ENCODE measurements at regions not wholly inside any gene's neighbourhood (a gene's known extent, or its start where the extent isn't known, plus 50 kb on each side); places are given as distances from the start of the nearest gene placed in this dataset.
"Not testable (repeated sequence)": the region's sequence is repeated elsewhere in the genome, so short reads cannot be mapped to it uniquely, and the experiment has no call there.

DNA sequence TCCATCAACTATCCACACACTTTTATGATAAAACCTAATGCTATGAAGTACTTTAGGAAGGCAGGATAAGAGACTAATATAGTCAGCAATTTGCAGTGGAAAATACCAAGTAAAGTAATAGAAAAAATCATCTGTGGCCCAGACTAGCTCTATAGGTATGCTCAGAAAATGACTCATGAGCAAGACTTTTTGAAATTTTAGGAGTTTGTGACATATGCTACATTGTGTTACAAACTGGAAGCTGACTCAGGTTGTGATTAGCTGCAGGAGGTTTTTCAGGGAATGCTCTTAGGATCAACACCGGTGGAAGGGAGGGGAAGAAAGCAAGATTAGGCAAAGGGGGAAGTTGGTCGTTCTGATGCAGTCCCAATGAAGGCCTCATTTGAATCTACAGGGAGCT is 56.1 kb downstream of the FEZF1 start:
- peaks cover 2% of the 10 kb centered on the region for H3K9me3 Mint-ChIP-seq
- no peak overlapping the region for H3K4me3 Mint-ChIP-seq
- H3K36me3 Mint-ChIP-seq (ENCODE audit: low read depth), result no peaks in the 10 kb centered on the region
- intact Hi-C loops (cut with micrococcal nuclease), result no loop called here
- no peak for DNase-seq
- peaks cover 4% of the 10 kb centered on the region for H3K27me3 Mint-ChIP-seq (ENCODE audit: low read depth)
- no peak overlapping the region for H3K27ac Mint-ChIP-seq
- CTCF ChIA-PET, result no interaction called here
- H3K4me1 Mint-ChIP-seq (ENCODE audit: low read depth), result no peaks in the 10 kb centered on the region

- H3K36me3 Mint-ChIP-seq (ENCODE audit: low read depth); H3K9me3 Mint-ChIP-seq; H3K27ac Mint-ChIP-seq; CTCF ChIA-PET; H3K27me3 Mint-ChIP-seq (ENCODE audit: low read depth); H3K4me3 Mint-ChIP-seq; intact Hi-C loops (cut with micrococcal nuclease); DNase-seq; H3K4me1 Mint-ChIP-seq (ENCODE audit: low read depth): not testable (repeated sequence)
Measured at GRCh38 chr7:122238729-122239128, 65.8 kb downstream of the FEZF1 start.

DNA sequence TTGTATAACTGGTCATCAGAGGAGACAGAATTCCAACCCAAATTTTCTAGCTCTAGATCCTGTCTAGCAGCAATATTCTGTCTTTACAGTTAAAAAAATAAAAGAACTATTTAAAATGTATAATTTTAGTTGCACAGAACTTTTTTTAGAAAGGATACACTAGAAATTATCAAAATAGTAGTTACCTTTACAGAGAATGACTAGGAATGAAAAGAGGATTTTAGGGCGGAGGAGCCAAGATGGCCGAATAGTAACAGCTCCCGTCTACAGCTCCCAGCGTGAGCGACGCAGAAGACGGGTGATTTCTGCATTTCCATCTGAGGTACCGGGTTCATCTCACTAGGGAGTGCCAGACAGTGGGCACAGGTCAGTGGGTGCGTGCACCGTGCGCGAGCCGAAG is 66.3 kb downstream of the FEZF1 start:
- H3K27ac Mint-ChIP-seq; H3K9me3 Mint-ChIP-seq; DNase-seq; H3K27me3 Mint-ChIP-seq (ENCODE audit: low read depth); H3K4me3 Mint-ChIP-seq; H3K36me3 Mint-ChIP-seq (ENCODE audit: low read depth); intact Hi-C loops (cut with micrococcal nuclease); H3K4me1 Mint-ChIP-seq (ENCODE audit: low read depth); CTCF ChIA-PET: not testable (repeated sequence)

DNA sequence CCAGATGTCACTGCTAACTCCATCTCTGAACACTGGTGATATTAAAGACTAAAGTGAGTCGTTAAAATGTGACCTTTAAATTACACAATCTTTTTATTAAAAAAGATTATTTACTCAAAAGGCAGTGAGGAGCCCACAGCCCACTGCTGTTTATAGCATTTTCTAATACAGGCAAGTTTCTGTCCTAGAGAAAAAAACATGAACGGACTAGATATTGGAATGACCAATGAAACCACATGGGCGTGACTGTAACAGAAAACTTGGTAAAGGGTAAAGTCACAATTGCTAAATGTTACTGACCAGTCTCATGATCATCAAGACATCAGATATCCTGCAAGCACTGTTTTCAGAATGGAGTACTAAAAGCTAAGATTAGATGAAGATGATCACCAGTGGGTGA is 78.7 kb downstream of the FEZF1 start:
- intact Hi-C loops (cut with micrococcal nuclease), result no loop called here
- Mint-ChIP-seq H3K27ac (no peak overlapping the region), H3K4me3 (no peak overlapping the region), H3K27me3 (ENCODE audit: low read depth) (no peaks in the 10 kb centered on the region), H3K9me3 (no peaks in the 10 kb centered on the region), H3K4me1 (ENCODE audit: low read depth) (no peaks in the 10 kb centered on the region), H3K36me3 (ENCODE audit: low read depth) (no peaks in the 10 kb centered on the region)
- no peak for DNase-seq
- CTCF ChIA-PET, result no interaction called here

GRCh38 chr7:122219253-122219865 is 75.3 kb upstream of the AASS start:
- intact Hi-C loops (cut with micrococcal nuclease), result loop anchor here (1.0 kb wide), 1 partner anchor 310 kb away; no protein-coding TSS in a partner anchor
- H3K27me3 Mint-ChIP-seq (ENCODE audit: low read depth), result no peaks in the 10 kb centered on the region
- DNase-seq, result no peak
- no peaks in the 10 kb centered on the region for H3K4me1 Mint-ChIP-seq (ENCODE audit: low read depth)
- no peaks in the 10 kb centered on the region for H3K36me3 Mint-ChIP-seq (ENCODE audit: low read depth)
- no peak overlapping the region for H3K27ac Mint-ChIP-seq
- H3K9me3 Mint-ChIP-seq, result no peaks in the 10 kb centered on the region
- H3K4me3 Mint-ChIP-seq, result no peak overlapping the region
- CTCF ChIA-PET, result no interaction called here

GRCh38 chr7:122217125-122217524 is 73.1 kb upstream of the AASS start:
- intact Hi-C loops (cut with micrococcal nuclease), result no loop called here
- DNase-seq, result no peak
- H3K36me3 Mint-ChIP-seq (ENCODE audit: low read depth), result no peaks in the 10 kb centered on the region
- no peak overlapping the region for H3K4me3 Mint-ChIP-seq
- no peak overlapping the region for H3K27ac Mint-ChIP-seq
- no peaks in the 10 kb centered on the region for H3K27me3 Mint-ChIP-seq (ENCODE audit: low read depth)
- CTCF ChIA-PET, result no interaction called here
- H3K9me3 Mint-ChIP-seq, result no peaks in the 10 kb centered on the region
- no peaks in the 10 kb centered on the region for H3K4me1 Mint-ChIP-seq (ENCODE audit: low read depth)

DNA sequence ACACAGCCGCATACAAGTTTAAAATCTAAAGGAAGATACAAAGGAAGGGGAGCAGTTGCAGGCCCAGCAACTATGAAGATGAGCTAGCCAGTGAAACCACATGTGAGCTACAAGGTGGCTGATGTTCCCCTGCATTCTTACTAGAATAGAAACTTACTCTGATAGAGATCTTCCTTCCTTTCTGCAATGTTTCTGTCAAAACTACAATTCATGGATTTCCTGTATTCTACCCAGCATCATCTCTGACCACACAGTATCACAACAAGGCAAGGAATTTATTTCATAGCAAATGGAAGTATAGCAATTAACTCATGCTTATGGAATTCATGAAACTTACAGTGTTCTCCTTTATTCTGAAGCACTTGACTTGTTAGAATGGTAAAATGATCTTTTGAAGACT is 68.7 kb upstream of the AASS start:
- no peaks in the 10 kb centered on the region for H3K9me3 Mint-ChIP-seq

DNA sequence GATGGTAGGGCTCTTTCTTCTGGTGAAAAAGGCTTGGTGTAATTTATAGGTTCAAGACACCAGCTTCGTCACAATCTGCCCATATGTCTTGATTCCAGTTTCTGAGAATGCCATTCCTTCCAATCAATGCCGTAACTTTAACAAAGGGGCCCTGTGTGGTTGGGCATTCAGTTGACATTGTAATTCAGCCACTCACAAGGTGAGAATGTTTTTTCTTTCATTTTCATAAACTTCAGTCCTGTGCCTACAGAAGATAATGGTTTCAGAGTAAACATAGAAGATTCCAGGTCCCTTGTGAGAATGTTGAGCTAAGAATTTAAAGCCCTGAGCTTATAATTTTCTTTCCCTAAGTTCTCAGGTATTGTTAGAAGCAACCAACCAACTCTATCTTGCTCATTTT is 67.3 kb upstream of the AASS start:
- Mint-ChIP-seq H3K27ac (no peak overlapping the region), H3K36me3 (ENCODE audit: low read depth) (no peaks in the 10 kb centered on the region), H3K4me1 (ENCODE audit: low read depth) (no peaks in the 10 kb centered on the region), H3K4me3 (no peak overlapping the region), H3K9me3 (no peaks in the 10 kb centered on the region), H3K27me3 (ENCODE audit: low read depth) (peaks cover 3% of the 10 kb centered on the region)
- CTCF ChIA-PET, result no interaction called here
- DNase-seq, result no peak
- intact Hi-C loops (cut with micrococcal nuclease), result no loop called here

More for the DNA sequence above, 68.7 kb upstream of the AASS start:
- CTCF ChIA-PET, result no interaction called here
- Mint-ChIP-seq H3K27ac (no peak overlapping the region), H3K4me1 (ENCODE audit: low read depth) (no peaks in the 10 kb centered on the region), H3K36me3 (ENCODE audit: low read depth) (no peaks in the 10 kb centered on the region), H3K27me3 (ENCODE audit: low read depth) (no peaks in the 10 kb centered on the region), H3K4me3 (no peak overlapping the region)
- no peak for DNase-seq
- intact Hi-C loops (cut with micrococcal nuclease), result no loop called here

- H3K27ac Mint-ChIP-seq, result no peak overlapping the region
- no peaks in the 10 kb centered on the region for H3K36me3 Mint-ChIP-seq (ENCODE audit: low read depth)
- H3K4me1 Mint-ChIP-seq (ENCODE audit: low read depth), result no peaks in the 10 kb centered on the region
- no peak overlapping the region for H3K4me3 Mint-ChIP-seq
- peaks cover 3% of the 10 kb centered on the region for H3K27me3 Mint-ChIP-seq (ENCODE audit: low read depth)
- CTCF ChIA-PET, result no interaction called here
- intact Hi-C loops (cut with micrococcal nuclease), result no loop called here
- no peaks in the 10 kb centered on the region for H3K9me3 Mint-ChIP-seq
- DNase-seq, result no peak
Measured at GRCh38 chr7:122206985-122207384, 62.9 kb upstream of the AASS start.

DNA sequence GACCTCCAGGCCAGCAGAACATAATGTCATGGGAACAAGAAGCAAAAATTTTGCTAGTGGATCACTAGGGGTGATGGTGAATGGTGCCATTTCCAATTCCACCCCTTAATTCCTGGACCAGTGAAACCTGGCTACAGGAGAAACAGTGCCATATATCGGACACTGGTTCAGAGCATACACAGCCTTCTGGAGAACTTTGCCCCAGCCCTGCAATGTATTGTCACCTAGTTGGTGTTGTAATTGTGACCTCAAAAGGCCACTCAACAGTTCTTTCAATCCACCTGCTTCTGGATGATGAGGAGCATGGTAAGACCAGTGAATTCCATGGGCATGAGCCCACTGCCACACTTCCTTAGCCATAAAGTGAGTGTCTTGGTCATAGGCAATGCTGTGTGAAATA is 59.8 kb upstream of the AASS start:
- intact Hi-C loops (cut with micrococcal nuclease), result no loop called here
- H3K27ac Mint-ChIP-seq, result no peak overlapping the region
- H3K27me3 Mint-ChIP-seq (ENCODE audit: low read depth), result peaks cover 3% of the 10 kb centered on the region
- H3K4me3 Mint-ChIP-seq, result no peak overlapping the region
- CTCF ChIA-PET, result no interaction called here
- no peaks in the 10 kb centered on the region for H3K9me3 Mint-ChIP-seq
- no peaks in the 10 kb centered on the region for H3K4me1 Mint-ChIP-seq (ENCODE audit: low read depth)
- no peaks in the 10 kb centered on the region for H3K36me3 Mint-ChIP-seq (ENCODE audit: low read depth)
- DNase-seq, result no peak

GRCh38 chr7:122200888-122201287 is 56.8 kb upstream of the AASS start:
- DNase-seq, result no peak
- intact Hi-C loops (cut with micrococcal nuclease), result no loop called here
- Mint-ChIP-seq H3K27ac (no peak overlapping the region), H3K36me3 (ENCODE audit: low read depth) (no peaks in the 10 kb centered on the region), H3K9me3 (no peaks in the 10 kb centered on the region), H3K27me3 (ENCODE audit: low read depth) (no peaks in the 10 kb centered on the region), H3K4me1 (ENCODE audit: low read depth) (no peaks in the 10 kb centered on the region), H3K4me3 (no peak overlapping the region)
- CTCF ChIA-PET, result interaction anchor here (0.9 kb wide), 1 partner anchor 108 kb away, joined by 5 read pairs; no protein-coding TSS in a partner anchor

DNA sequence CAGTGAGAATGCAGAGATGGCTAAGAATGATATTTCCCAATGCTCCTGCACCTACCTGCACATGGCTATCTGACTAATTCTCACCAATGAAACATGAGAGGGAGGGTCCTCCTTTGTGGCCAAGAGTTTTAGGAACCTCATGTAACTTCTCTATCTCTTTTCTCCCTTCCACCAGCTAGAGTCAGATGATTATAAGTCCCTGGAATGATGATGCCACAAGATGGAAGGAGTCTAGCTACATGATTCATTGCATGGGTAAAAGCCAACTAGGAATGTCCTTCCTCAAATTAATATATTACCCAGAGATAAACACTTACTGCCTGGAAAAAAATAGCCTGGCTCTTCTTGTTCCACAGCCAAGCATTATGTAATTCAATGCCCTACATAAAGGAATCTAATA is 55.1 kb upstream of the AASS start:
- no peaks in the 10 kb centered on the region for H3K4me1 Mint-ChIP-seq (ENCODE audit: low read depth)
- H3K4me3 Mint-ChIP-seq, result no peak overlapping the region
- H3K36me3 Mint-ChIP-seq (ENCODE audit: low read depth), result no peaks in the 10 kb centered on the region
- no peak overlapping the region for H3K27ac Mint-ChIP-seq
- intact Hi-C loops (cut with micrococcal nuclease), result no loop called here
- CTCF ChIA-PET, result no interaction called here
- no peaks in the 10 kb centered on the region for H3K9me3 Mint-ChIP-seq
- no peak for DNase-seq
- no peaks in the 10 kb centered on the region for H3K27me3 Mint-ChIP-seq (ENCODE audit: low read depth)

- no peak overlapping the region for H3K4me3 Mint-ChIP-seq
- H3K27ac Mint-ChIP-seq, result no peak overlapping the region
- CTCF ChIA-PET, result no interaction called here
- no peaks in the 10 kb centered on the region for H3K9me3 Mint-ChIP-seq
- H3K27me3 Mint-ChIP-seq (ENCODE audit: low read depth), result no peaks in the 10 kb centered on the region
- DNase-seq, result no peak
- intact Hi-C loops (cut with micrococcal nuclease), result no loop called here
- no peaks in the 10 kb centered on the region for H3K36me3 Mint-ChIP-seq (ENCODE audit: low read depth)
- no peaks in the 10 kb centered on the region for H3K4me1 Mint-ChIP-seq (ENCODE audit: low read depth)
Measured at GRCh38 chr7:122198581-122198980, 54.5 kb upstream of the AASS start.
